Activated naive CD4-positive, alpha-beta T cell treated with anti-CD3 and anti-CD28 coated beads, Interleukin-2, amount 50 U/mL, for 16 hours (primary cell): ENCODE measurements at regions not wholly inside any gene's neighbourhood (a gene's known extent, or its start where the extent isn't known, plus 50 kb on each side); places are given as distances from the start of the nearest gene placed in this dataset.

ENCODE experiments used
- DNase-seq: peaks from one replicate; pipeline ENCODE4 v3.0.0-alpha.2; 2020

DNA sequence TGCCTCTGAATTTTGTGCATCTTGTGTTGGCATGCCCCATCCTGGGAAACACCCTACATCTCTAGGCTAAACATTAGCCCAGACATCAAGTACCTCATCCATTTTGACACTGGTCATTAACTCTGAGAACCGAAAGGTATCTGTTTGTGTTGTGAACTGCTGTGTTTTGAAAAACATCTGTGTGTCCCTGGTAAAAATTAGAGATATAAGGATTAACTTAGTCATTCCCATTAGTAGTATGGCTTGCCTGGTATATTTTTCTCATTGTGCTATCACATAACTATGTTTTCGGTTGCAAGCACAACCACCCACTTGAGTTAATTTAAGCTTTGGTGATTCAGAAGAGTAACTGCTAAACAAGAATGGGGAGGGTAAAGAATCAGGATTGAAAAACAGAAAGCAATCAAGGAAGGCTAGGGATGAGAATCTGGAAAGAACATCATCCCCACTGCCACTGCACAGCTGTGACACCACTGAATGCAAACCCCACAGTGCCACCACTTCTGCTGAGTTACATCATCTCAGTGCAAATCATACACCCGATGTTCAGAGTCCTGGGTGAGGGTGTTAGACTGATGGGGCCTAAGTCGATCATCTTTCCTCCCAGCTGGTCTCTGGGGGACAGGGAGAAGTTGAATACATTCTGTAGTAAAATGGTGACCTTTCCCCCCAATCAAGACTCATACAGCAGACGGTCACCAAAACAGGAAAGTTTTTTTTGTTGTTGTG, 234.0 kb downstream of the EPHA4 start:
- DNase-seq: no peak

DNA sequence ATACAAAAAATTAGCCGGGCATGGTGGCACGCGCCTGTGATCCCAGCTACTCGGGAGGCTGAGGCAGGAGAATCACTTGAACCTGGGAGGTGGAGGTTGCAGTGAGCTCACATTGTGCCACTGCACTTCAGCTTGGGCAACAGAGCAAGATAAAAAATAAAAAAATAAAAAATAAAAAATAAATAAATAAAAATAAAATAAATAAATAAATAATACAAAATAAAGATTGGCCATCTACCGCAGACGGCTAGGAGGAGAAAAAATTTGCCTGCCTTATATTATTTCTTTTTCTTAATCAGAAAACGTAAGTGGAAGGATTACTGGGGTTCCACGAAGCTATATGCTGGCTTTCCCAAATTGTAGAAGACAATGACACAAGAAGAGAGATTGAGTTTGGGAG, 229.7 kb downstream of the EPHA4 start:
- no peak for DNase-seq

DNA sequence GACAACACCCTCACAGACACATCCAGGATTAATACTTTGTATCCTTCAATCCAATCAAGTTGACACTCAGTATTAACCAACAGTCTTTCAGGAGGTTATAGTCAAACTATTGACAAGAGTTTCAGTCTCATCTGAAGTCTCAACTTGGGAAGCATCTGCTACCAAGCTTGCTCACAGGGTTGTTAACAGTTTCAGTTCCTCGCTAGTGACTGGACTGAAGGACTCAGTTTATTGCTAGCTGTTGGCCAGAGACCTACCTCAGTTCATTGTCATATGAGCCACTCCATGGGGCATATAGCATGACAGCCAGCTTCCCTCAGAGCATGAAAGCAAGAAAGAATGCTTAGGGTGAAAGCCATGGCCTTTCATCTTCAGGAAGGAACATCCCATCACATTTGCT, 228.6 kb downstream of the EPHA4 start:
- no peak for DNase-seq

DNA sequence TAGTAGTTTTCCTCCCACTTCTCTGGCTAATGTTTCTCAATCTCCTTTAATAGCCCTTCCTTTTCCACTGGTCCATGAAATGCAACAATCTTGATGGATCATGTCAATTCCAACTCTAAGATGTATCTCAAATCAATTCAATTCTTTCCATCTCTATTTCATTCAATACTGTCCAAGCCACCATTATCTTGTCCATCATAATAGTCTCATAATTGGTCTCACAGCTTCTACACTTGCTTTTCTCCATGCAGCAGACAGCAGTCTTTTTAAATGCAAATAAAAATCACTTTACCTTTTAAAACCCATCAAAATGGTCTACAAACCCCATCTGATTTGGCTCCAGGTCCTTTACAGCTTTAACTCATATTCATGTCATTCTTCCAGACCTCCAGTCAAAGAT, 226.6 kb downstream of the EPHA4 start:
- DNase-seq: no peak

GRCh38 chr2:221346411-221346810, 225.7 kb downstream of the EPHA4 start:
- DNase-seq: no peak

- no peak for DNase-seq
Observed at GRCh38 chr2:221347471-221347870, 224.6 kb downstream of the EPHA4 start.

- DNase-seq: no peak
Observed at GRCh38 chr2:221350616-221351015, 221.5 kb downstream of the EPHA4 start.

DNA sequence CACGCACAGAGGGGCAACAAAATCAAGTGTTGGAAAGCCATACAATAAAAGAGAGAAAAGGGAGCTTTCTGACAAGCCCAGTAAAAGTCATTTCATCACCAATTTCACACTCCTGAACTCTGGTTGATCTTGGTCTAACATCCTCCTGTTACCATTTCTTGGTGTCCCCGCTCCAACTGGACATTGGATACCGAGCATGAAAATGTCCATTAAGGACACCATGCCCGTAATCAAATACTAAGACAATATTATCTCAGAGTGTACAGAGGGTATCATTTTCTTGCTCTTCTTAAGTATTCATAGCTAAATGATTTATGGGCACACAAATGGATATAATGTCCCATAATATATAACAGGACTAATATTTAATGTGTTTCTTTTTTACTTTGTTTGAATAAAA, 218.9 kb downstream of the EPHA4 start:
- no peak for DNase-seq

DNA sequence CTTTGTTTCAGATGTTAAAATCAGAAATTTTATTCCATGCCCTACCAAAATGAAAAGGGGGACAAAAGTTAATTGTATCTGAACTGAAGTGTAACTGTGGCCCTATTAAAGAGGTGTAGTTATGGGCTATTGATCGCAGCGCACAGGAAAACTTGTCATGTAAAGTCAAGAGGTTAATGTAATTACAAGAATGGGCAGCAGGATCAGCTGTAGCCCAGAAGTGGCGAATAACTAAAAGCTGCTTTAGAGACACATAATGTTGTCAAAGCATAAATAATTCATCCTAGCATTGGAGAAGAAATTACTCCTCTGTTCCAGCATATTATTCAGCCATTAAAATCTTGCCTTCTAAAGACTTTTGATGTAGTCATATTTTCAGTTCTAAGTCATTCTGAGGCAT, 211.8 kb downstream of the EPHA4 start:
- DNase-seq: no peak

DNA sequence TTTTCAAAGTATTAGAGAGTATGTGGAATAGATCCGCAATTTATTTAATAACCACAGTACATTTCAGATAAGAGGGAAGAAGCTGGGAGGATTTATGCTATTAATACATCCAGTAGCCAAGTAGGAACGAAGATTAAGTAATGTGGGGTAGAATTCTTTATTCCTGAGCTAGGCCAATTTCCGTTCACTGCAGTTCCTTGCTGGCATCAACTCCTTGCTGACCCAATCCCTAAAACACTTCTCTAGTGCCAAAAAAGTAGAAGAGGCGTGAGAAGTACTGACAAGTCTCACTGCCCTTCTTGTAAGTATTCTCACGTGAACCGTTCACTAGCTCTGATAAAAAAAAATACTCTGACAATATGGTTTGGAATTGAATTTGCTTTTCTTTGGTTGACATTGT, 211.4 kb downstream of the EPHA4 start:
- DNase-seq: no peak

- DNase-seq: no peak
Observed at GRCh38 chr2:221361633-221362032, 210.5 kb downstream of the EPHA4 start.

GRCh38 chr2:221364672-221365071, 207.4 kb downstream of the EPHA4 start:
- DNase-seq: no peak
